ENCODE measurements at regions not wholly inside any gene's neighbourhood (a gene's known extent, or its start where the extent isn't known, plus 50 kb on each side); places are given as distances from the start of the nearest gene placed in this dataset.

GRCh38 chr2:78910376-78910775 lies 115.1 kb upstream of the REG3G start:
- TF ChIP-seq POLR2A (IDR thresholded peaks at IDR 0.05; ENCODE audit: low read length) (no peak), GATA1 (IDR thresholded peaks at IDR 0.05; ENCODE audit: low read depth, low read length) (no peak)
